Endodermal cell (in vitro differentiated cells): ENCODE measurements at regions not wholly inside any gene's neighbourhood (a gene's known extent, or its start where the extent isn't known, plus 50 kb on each side); places are given as distances from the start of the nearest gene placed in this dataset.

Experiments
- DNase-seq: peaks from one replicate; pipeline ENCODE4 v3.0.0-alpha.2; 2017
- H3K27ac ChIP-seq: 2 replicates; pipeline ENCODE4 v1.5.1; 2013; ENCODE audit warnings: mild to moderate bottlenecking, low read depth, low read length, moderate library complexity
- H3K27me3 ChIP-seq: 2 replicates; pipeline ENCODE4 v1.6.1; 2013; ENCODE audit warnings: mild to moderate bottlenecking, low read length, moderate library complexity; ENCODE audit not compliant: insufficient read depth, control insufficient read depth, poor library complexity, severe bottlenecking
- H3K36me3 ChIP-seq: 2 replicates; pipeline ENCODE4 v1.7.0; 2013; ENCODE audit warnings: mild to moderate bottlenecking, low read length, moderate library complexity; ENCODE audit not compliant: control insufficient read depth, insufficient read depth
- H3K4me1 ChIP-seq: one replicate; pipeline ENCODE4 v1.7.0; 2013; ENCODE audit warnings: low read length; ENCODE audit not compliant: control insufficient read depth, insufficient read depth
- H3K4me3 ChIP-seq: 2 replicates; pipeline ENCODE4 v1.5.1; 2013; ENCODE audit warnings: mild to moderate bottlenecking, low read length, moderate library complexity
- H3K9ac ChIP-seq: 2 replicates; pipeline ENCODE4 v1.6.1; 2013; ENCODE audit warnings: mild to moderate bottlenecking, low read length, moderate library complexity; ENCODE audit not compliant: poor library complexity, severe bottlenecking; ENCODE audit errors: extremely low read depth
- H3K9me3 ChIP-seq: 2 replicates; pipeline ENCODE4 v1.6.1; 2013; ENCODE audit warnings: mild to moderate bottlenecking, low read length, moderate library complexity; ENCODE audit not compliant: control insufficient read depth
- H3K27ac Mint-ChIP-seq: 2 replicates; pipeline ENCODE4 v1.8.0; 2020; ENCODE audit warnings: mixed read lengths
- H3K27me3 Mint-ChIP-seq: 2 replicates; pipeline ENCODE4 v1.8.0; 2021; ENCODE audit warnings: mild to moderate bottlenecking, mixed read lengths; ENCODE audit not compliant: insufficient read depth
- H3K36me3 Mint-ChIP-seq: 2 replicates; pipeline ENCODE4 v1.8.0; 2020; ENCODE audit warnings: low read depth, mixed read lengths
- H3K4me1 Mint-ChIP-seq: 2 replicates; pipeline ENCODE4 v1.8.0; 2020; ENCODE audit warnings: mixed read lengths
- H3K4me3 Mint-ChIP-seq: 2 replicates; pipeline ENCODE4 v1.8.0; 2020; ENCODE audit warnings: mild to moderate bottlenecking, moderate library complexity, mixed read lengths
- H3K9me3 Mint-ChIP-seq: 2 replicates; pipeline ENCODE4 v1.8.0; 2020; ENCODE audit warnings: mild to moderate bottlenecking, mixed read lengths
- CTCF ChIP-seq: fragments of 200-600 bp; sonication (generic); conservative IDR thresholded peaks from 2 replicates; pipeline ENCODE4 v1.5.0; 2021; ENCODE audit warnings: antibody characterized with exemption, mild to moderate bottlenecking
- WGBS, 2 experiments: methylation state at CpG; one replicate each; pipeline versions ENCODE4 v1.1.5 to v1.1.7; 2013; ENCODE audit warnings: missing lambda C conversion rate in 2 of 2, mixed read lengths in 1 of 2; ENCODE audit not compliant: insufficient coverage in 1 of 2, insufficient read length in 1 of 2; 5-methylcytosine and 5-hydroxymethylcytosine counted together

GRCh38 chr20:10786678-10787077 is 112.9 kb upstream of the JAG1 start:
- no peak overlapping the region for H3K4me3 Mint-ChIP-seq
- H3K36me3 Mint-ChIP-seq = no peaks in the 10 kb centered on the region
- peaks cover 40% of the 10 kb centered on the region for H3K4me1 Mint-ChIP-seq
- H3K27ac Mint-ChIP-seq = no peak overlapping the region
- H3K36me3 ChIP-seq = no peaks in the 10 kb centered on the region
- H3K27ac ChIP-seq = no peak overlapping the region
- no peaks in the 10 kb centered on the region for H3K9me3 Mint-ChIP-seq
- H3K4me1 ChIP-seq = peaks cover 13% of the 10 kb centered on the region
- H3K9me3 ChIP-seq = no peaks in the 10 kb centered on the region
- DNase-seq = no peak
- WGBS, 2 experiments = 70 to 74% methylated on average over 1 of the region's 1 CpG
- peaks cover 14% of the 10 kb centered on the region for H3K27me3 Mint-ChIP-seq
- H3K9ac ChIP-seq = no peak overlapping the region
- no peak for TF ChIP-seq CTCF
- peaks cover 11% of the 10 kb centered on the region for H3K27me3 ChIP-seq
- H3K4me3 ChIP-seq = peak overlapping the region; percentile 24

GRCh38 chr20:10788055-10788454 is 114.3 kb upstream of the JAG1 start:
- Mint-ChIP-seq H3K27me3 (peaks cover 6% of the 10 kb centered on the region), H3K9me3 (no peaks in the 10 kb centered on the region), H3K4me3 (no peak overlapping the region)

GRCh38 chr20:10788877-10789276 is 115.1 kb upstream of the JAG1 start:
- Mint-ChIP-seq H3K36me3 (no peaks in the 10 kb centered on the region), H3K4me1 (peaks cover 35% of the 10 kb centered on the region), H3K4me3 (no peak overlapping the region), H3K27me3 (peaks cover 4% of the 10 kb centered on the region), H3K27ac (no peak overlapping the region), H3K9me3 (no peaks in the 10 kb centered on the region)
- H3K27ac ChIP-seq = no peak overlapping the region
- H3K4me3 ChIP-seq = no peak overlapping the region
- no peaks in the 10 kb centered on the region for H3K9me3 ChIP-seq
- no peak for DNase-seq
- 93 to 96% methylated on average over 3 to 4 of the region's 4 CpGs for WGBS, 2 experiments
- no peaks in the 10 kb centered on the region for H3K36me3 ChIP-seq
- no peak for TF ChIP-seq CTCF
- no peak overlapping the region for H3K9ac ChIP-seq
- H3K27me3 ChIP-seq = no peaks in the 10 kb centered on the region
- H3K4me1 ChIP-seq = peaks cover 13% of the 10 kb centered on the region

More at GRCh38 chr20:10788055-10788454, 114.3 kb upstream of the JAG1 start:
- no peaks in the 10 kb centered on the region for H3K27me3 ChIP-seq
- H3K4me1 Mint-ChIP-seq = peaks cover 37% of the 10 kb centered on the region
- no peak for TF ChIP-seq CTCF
- H3K4me3 ChIP-seq = no peak overlapping the region
- no peaks in the 10 kb centered on the region for H3K9me3 ChIP-seq
- no peaks in the 10 kb centered on the region for H3K36me3 Mint-ChIP-seq
- no peak overlapping the region for H3K27ac ChIP-seq
- no peak overlapping the region for H3K9ac ChIP-seq
- no peak overlapping the region for H3K27ac Mint-ChIP-seq
- no CpG with 5 or more reads among the region's 2 CpGs for WGBS, 2 experiments
- H3K4me1 ChIP-seq = peaks cover 13% of the 10 kb centered on the region
- no peaks in the 10 kb centered on the region for H3K36me3 ChIP-seq
- no peak for DNase-seq
